ENCODE measurements at regions not wholly inside any gene's neighbourhood (a gene's known extent, or its start where the extent isn't known, plus 50 kb on each side); places are given as distances from the start of the nearest gene placed in this dataset.

DNA sequence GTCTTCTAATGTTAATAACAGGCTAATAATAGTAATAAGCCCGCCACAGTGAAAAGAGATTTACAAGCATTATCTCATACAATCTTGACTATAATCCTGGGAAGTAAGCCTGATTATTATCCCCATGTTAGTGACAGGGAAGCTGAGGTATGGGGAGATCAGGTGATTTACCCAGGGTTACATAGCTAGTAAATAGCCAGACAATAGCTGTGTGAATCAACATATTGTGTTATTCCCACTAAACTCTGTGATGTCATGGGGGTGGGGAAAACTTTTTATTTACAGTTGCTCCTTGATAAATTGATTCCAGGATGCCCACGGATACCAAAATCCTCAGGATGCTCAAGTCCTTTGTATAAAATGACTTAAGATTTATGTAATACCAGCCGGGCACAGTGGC, 181.9 kb downstream of the LMO4 start:
- H3K27me3 ChIP-seq (ENCODE audit: control insufficient read depth, insufficient read depth, low read length): no peaks in the 10 kb centered on the region
- H3K4me3 ChIP-seq (ENCODE audit: low read depth, low read length): no peak overlapping the region
- H3K4me1 ChIP-seq (ENCODE audit: control insufficient read depth, insufficient read depth, low read length): peaks cover 7% of the 10 kb centered on the region
- no peak overlapping the region for H3K9ac ChIP-seq (ENCODE audit: low read depth, low read length)
- H3K36me3 ChIP-seq (ENCODE audit: control insufficient read depth, insufficient read depth, low read length): no peaks in the 10 kb centered on the region
- H3K27ac ChIP-seq (ENCODE audit: low read depth, low read length): no peak overlapping the region
- H3K9me3 ChIP-seq (ENCODE audit: control insufficient read depth, insufficient read depth, low read length): no peaks in the 10 kb centered on the region

DNA sequence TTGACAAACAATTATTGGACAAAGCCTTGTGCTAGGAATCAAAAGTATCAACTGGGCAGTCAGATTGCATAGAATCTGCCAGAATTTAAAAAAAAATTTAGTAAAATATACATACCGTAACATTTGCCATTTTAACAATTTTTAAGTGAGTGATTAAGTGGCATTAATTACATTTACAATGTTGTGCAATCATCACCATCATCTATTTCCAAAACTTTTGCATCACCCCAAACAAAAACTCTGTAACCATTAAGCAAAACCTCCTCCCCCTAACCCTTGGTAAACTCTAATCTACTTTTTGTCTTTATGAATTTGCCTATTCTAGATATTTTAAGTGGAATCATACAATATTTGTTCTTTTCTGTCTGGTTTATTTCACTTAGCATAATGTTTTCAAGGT, 182.8 kb downstream of the LMO4 start:
- no peak overlapping the region for H3K27ac ChIP-seq (ENCODE audit: low read depth, low read length)
- H3K9me3 ChIP-seq (ENCODE audit: control insufficient read depth, insufficient read depth, low read length): no peaks in the 10 kb centered on the region
- no peaks in the 10 kb centered on the region for H3K36me3 ChIP-seq (ENCODE audit: control insufficient read depth, insufficient read depth, low read length)
- no peak overlapping the region for H3K9ac ChIP-seq (ENCODE audit: low read depth, low read length)
- no peaks in the 10 kb centered on the region for H3K27me3 ChIP-seq (ENCODE audit: control insufficient read depth, insufficient read depth, low read length)
- peaks cover 7% of the 10 kb centered on the region for H3K4me1 ChIP-seq (ENCODE audit: control insufficient read depth, insufficient read depth, low read length)
- no peak overlapping the region for H3K4me3 ChIP-seq (ENCODE audit: low read depth, low read length)

DNA sequence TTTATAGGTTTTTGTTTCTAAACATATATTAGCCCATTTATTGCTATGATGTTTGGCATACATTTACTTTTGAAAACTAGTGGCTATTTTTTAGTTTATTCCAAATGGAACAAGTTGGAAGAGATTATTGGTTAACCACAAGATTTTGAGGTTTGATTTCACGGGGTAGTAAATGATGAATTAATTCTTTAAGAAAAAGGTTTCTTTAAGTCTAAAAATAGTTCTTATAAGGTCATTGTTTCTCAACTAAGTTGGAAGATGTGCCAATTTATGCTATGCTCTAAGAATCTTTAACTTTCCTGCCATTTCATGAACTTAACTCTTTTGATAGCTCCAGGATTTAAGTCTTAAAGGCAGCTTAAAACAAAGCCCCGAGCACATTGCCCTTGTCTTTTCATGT, 183.8 kb downstream of the LMO4 start:
- no peaks in the 10 kb centered on the region for H3K36me3 ChIP-seq (ENCODE audit: control insufficient read depth, insufficient read depth, low read length)
- no peak overlapping the region for H3K9ac ChIP-seq (ENCODE audit: low read depth, low read length)
- H3K4me3 ChIP-seq (ENCODE audit: low read depth, low read length): no peak overlapping the region
- H3K27me3 ChIP-seq (ENCODE audit: control insufficient read depth, insufficient read depth, low read length): no peaks in the 10 kb centered on the region
- H3K4me1 ChIP-seq (ENCODE audit: control insufficient read depth, insufficient read depth, low read length): peaks cover 7% of the 10 kb centered on the region
- no peaks in the 10 kb centered on the region for H3K9me3 ChIP-seq (ENCODE audit: control insufficient read depth, insufficient read depth, low read length)
- no peak overlapping the region for H3K27ac ChIP-seq (ENCODE audit: low read depth, low read length)

DNA sequence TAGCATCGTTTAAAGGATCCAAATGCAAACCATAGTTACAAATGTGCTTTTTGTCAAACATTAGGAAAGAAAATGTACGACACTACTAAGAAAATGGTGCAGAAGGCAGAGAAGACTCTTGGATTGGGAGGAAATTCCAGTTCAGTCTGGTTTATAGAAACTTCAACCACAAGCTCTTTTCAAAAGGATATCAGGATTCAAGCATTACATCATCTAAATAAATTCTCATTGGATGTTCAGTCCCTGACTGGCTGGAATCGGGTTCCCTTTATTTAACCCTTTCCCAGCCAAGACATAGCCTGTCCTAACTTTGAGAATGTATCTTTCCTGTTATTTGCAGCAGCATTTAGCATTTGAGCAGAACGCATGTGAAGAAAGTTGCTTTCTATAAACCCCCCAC, 184.6 kb downstream of the LMO4 start:
- H3K9ac ChIP-seq (ENCODE audit: low read depth, low read length): no peak overlapping the region
- no peak overlapping the region for H3K27ac ChIP-seq (ENCODE audit: low read depth, low read length)
- H3K36me3 ChIP-seq (ENCODE audit: control insufficient read depth, insufficient read depth, low read length): no peaks in the 10 kb centered on the region
- H3K27me3 ChIP-seq (ENCODE audit: control insufficient read depth, insufficient read depth, low read length): no peaks in the 10 kb centered on the region
- peaks cover 7% of the 10 kb centered on the region for H3K4me1 ChIP-seq (ENCODE audit: control insufficient read depth, insufficient read depth, low read length)
- no peaks in the 10 kb centered on the region for H3K9me3 ChIP-seq (ENCODE audit: control insufficient read depth, insufficient read depth, low read length)
- no peak overlapping the region for H3K4me3 ChIP-seq (ENCODE audit: low read depth, low read length)

DNA sequence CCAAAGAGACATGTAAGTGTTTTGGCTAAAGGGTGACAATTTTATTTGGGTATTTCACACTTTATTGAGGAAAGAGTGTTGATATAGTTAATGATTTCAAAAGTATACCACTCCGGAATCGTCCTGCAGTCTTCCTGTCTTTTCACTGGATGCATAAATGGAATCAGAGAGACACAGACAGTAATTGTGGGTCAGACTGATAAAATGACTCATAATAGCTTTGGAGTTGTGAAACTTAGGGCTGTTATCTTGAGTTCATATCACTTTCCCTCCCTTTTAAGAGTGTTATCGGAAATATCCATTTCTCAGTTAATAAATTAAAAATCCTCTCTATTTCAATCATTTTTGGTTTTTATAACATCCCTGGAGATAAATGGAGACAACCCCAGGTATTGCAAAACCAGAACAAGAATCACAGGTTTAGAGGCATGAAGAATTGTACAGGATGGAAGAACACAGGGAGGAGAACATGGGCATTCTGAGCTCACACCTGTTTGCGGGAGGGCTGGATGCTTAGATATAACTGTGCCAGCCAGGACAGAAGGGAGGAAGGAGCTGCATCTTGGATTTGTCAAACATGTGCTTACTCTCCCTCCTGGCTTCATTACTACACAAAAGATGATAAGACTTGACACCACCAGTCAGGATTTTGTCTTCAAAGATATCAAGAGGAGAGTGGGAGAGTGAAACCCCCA, 185.4 kb downstream of the LMO4 start:
- H3K9me3 ChIP-seq (ENCODE audit: control insufficient read depth, insufficient read depth, low read length): no peaks in the 10 kb centered on the region

DNA sequence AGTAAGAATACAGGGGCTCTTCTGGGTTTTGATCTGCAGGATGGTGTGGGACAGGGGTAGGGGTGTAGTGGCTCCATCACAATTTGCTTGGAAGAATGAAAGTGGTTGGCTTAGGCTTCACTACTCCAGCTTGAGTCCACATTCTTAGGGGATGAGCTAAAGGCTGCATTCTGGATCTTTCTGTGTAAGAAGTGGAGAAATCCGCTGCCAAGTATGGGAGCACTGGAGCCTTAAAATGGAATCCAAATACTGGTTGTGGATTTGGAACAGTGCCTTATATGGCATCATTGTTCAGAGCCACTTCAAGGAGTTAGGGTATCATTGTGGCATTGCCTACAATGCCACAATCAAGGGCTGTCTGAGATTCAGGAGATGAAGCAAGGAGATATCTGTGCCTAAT, 187.1 kb downstream of the LMO4 start:
- H3K9ac ChIP-seq (ENCODE audit: low read depth, low read length): no peak overlapping the region
- H3K27me3 ChIP-seq (ENCODE audit: control insufficient read depth, insufficient read depth, low read length): no peaks in the 10 kb centered on the region
- no peaks in the 10 kb centered on the region for H3K36me3 ChIP-seq (ENCODE audit: control insufficient read depth, insufficient read depth, low read length)
- no peak overlapping the region for H3K27ac ChIP-seq (ENCODE audit: low read depth, low read length)
- no peaks in the 10 kb centered on the region for H3K9me3 ChIP-seq (ENCODE audit: control insufficient read depth, insufficient read depth, low read length)
- H3K4me1 ChIP-seq (ENCODE audit: control insufficient read depth, insufficient read depth, low read length): peaks cover 7% of the 10 kb centered on the region
- H3K4me3 ChIP-seq (ENCODE audit: low read depth, low read length): no peak overlapping the region

More for the DNA sequence above, 185.4 kb downstream of the LMO4 start:
- H3K36me3 ChIP-seq (ENCODE audit: control insufficient read depth, insufficient read depth, low read length): no peaks in the 10 kb centered on the region
- no peak overlapping the region for H3K4me3 ChIP-seq (ENCODE audit: low read depth, low read length)
- H3K4me1 ChIP-seq (ENCODE audit: control insufficient read depth, insufficient read depth, low read length): peaks cover 7% of the 10 kb centered on the region
- H3K27me3 ChIP-seq (ENCODE audit: control insufficient read depth, insufficient read depth, low read length): no peaks in the 10 kb centered on the region
- no peak overlapping the region for H3K27ac ChIP-seq (ENCODE audit: low read depth, low read length)
- H3K9ac ChIP-seq (ENCODE audit: low read depth, low read length): no peak overlapping the region

DNA sequence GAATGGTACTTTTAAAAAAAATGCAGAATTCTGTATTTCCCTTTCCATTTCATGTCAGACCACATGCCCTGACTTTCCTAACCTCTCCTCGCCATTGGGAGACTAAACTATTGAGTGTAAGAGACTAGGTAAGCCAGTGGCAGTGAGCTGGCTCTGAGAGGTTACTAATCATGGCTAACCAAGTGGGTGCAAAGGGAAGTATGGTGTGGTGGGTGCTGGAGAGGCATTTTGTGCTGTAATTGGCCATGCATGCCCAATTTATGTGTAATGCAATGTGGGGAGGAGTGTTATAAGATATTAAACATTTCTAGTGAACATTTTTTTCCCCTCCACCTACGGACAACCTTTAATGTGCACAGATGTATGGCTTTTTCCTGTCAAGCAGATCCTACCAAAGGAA, 190.1 kb downstream of the LMO4 start:
- H3K9ac ChIP-seq (ENCODE audit: low read depth, low read length): no peak overlapping the region
- H3K36me3 ChIP-seq (ENCODE audit: control insufficient read depth, insufficient read depth, low read length): no peaks in the 10 kb centered on the region
- H3K4me1 ChIP-seq (ENCODE audit: control insufficient read depth, insufficient read depth, low read length): no peaks in the 10 kb centered on the region
- no peaks in the 10 kb centered on the region for H3K9me3 ChIP-seq (ENCODE audit: control insufficient read depth, insufficient read depth, low read length)
- H3K4me3 ChIP-seq (ENCODE audit: low read depth, low read length): no peak overlapping the region
- no peaks in the 10 kb centered on the region for H3K27me3 ChIP-seq (ENCODE audit: control insufficient read depth, insufficient read depth, low read length)
- H3K27ac ChIP-seq (ENCODE audit: low read depth, low read length): no peak overlapping the region

DNA sequence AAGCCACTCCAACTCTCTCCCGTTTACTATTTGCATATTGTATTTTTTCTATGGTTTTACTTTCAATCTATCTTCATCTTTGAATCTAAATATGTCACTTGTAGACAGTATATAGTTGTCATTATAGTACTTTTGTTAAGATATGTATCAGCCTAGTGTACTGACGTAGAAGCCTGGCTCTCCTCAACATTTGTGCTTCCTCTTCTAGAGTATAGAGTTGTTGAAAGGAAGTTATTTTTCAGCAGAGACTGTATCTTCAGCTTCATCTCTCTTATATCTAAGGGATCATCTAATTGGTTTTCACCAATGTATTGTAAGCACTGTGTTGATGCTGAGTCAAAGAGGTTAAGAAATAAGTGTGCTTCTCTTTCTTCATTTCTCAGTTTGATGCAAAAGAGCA, 192.8 kb downstream of the LMO4 start:
- no peaks in the 10 kb centered on the region for H3K9me3 ChIP-seq (ENCODE audit: control insufficient read depth, insufficient read depth, low read length)
- H3K4me1 ChIP-seq (ENCODE audit: control insufficient read depth, insufficient read depth, low read length): no peaks in the 10 kb centered on the region
- no peaks in the 10 kb centered on the region for H3K36me3 ChIP-seq (ENCODE audit: control insufficient read depth, insufficient read depth, low read length)
- H3K27me3 ChIP-seq (ENCODE audit: control insufficient read depth, insufficient read depth, low read length): no peaks in the 10 kb centered on the region
- no peak overlapping the region for H3K9ac ChIP-seq (ENCODE audit: low read depth, low read length)
- H3K4me3 ChIP-seq (ENCODE audit: low read depth, low read length): no peak overlapping the region
- no peak overlapping the region for H3K27ac ChIP-seq (ENCODE audit: low read depth, low read length)

DNA sequence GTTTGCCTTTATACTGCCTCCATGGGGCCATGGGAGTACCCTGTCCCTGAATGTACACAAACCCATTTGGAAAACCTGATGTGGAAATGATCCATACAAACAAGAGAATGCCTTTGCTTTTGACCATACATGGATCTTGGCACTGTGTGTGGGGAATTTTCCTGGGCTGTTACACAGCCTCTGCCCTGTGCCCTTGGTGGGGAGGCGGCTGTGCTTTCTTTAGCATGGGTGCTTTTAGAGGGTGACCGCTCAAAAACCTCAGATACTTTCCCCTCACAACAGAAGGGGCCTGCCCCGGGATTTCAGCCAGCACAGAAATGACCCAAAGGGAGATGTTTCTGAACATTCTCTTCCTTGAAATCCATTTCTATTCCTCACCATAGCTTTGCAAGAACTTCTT, 194.8 kb downstream of the LMO4 start:
- Histone ChIP-seq H3K27me3 (ENCODE audit: control insufficient read depth, insufficient read depth, low read length) (no peaks in the 10 kb centered on the region), H3K27ac (ENCODE audit: low read depth, low read length) (no peak overlapping the region)

DNA sequence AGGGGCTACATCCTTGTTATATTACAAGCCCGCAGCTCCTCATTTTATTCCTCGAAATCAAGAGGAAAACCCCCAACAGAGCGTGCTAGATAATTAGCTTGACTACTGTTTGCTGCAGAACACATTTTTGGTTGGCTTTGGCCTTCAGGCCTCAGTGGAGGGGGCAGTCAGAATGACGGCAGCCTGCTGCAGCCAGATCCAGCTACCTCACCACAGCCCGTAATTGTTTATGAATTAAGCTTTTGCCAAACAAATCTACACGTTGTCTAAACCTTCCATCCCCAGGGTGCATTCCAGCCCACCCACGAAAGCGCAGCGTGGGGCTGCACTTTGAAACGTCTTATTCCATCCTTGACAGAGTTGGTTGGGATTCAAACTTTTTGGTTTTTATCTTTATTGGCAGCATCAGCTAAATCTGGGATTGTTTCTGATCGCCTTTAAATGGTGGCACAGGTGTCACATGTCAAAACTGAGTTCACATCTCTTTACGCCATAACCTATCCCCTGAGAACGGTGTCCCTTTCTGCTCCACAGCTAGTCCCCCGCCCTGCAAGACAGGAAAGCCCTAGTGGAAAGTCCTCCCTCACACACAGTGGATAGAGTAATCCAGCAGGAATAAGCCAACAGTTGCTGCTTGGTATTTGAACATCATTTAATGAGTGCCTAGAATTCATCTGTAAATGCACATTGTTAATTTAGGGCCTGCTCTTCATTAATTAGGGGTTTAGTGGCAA, 195.5 kb downstream of the LMO4 start:
- no peak overlapping the region for H3K27ac ChIP-seq (ENCODE audit: low read depth, low read length)
- H3K9me3 ChIP-seq (ENCODE audit: control insufficient read depth, insufficient read depth, low read length): 0 out of 2 replicates have a peak, but pooled peaks cover 3% of the 10 kb centered on the region
- H3K4me3 ChIP-seq (ENCODE audit: low read depth, low read length): no peak overlapping the region
- H3K27me3 ChIP-seq (ENCODE audit: control insufficient read depth, insufficient read depth, low read length): no peaks in the 10 kb centered on the region
- H3K36me3 ChIP-seq (ENCODE audit: control insufficient read depth, insufficient read depth, low read length): no peaks in the 10 kb centered on the region
- no peak overlapping the region for H3K9ac ChIP-seq (ENCODE audit: low read depth, low read length)
- H3K4me1 ChIP-seq (ENCODE audit: control insufficient read depth, insufficient read depth, low read length): no peaks in the 10 kb centered on the region

More for the DNA sequence above, 194.8 kb downstream of the LMO4 start:
- no peaks in the 10 kb centered on the region for H3K4me1 ChIP-seq (ENCODE audit: control insufficient read depth, insufficient read depth, low read length)
- H3K36me3 ChIP-seq (ENCODE audit: control insufficient read depth, insufficient read depth, low read length): no peaks in the 10 kb centered on the region
- no peak overlapping the region for H3K4me3 ChIP-seq (ENCODE audit: low read depth, low read length)
- H3K9me3 ChIP-seq (ENCODE audit: control insufficient read depth, insufficient read depth, low read length): no peaks in the 10 kb centered on the region
- no peak overlapping the region for H3K9ac ChIP-seq (ENCODE audit: low read depth, low read length)

DNA sequence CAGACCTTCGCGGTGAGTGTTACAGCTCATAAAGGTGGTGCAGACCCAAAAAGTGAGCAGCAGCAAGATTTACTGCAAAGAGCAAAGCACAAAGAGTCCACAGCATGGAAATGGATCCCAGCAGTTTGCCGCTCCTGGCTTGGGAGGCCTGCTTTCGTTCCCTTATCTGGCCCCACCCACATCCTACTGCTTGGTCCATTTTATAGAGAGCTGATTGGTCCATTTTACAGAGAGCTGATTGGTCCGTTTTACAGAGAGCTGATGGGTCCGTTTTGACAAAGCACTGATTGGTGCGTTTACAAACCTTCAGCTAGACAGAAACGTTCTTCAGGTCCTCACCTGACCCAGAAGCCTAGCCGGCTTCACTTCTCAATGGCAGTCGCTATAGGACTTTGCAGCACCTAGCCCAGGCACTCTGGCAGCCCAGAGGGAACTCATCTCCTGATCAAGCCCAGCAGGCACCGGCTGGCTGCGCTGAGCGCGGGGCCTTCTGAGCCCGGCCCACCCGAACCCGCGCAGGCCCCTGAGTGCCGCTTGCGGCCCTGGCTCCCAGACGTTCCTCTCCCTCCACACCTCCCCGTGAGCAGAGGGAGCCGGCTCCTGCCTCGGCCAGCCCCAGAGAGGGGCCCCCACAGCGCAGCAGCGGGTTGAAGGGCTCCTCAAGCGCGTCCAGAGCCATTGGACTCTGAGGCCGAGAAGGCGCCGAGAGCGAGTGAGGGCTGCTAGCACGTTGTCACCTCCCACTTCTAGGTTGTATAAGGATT, 200.3 kb downstream of the LMO4 start:
- Histone ChIP-seq H3K4me3 (ENCODE audit: low read depth, low read length) (no peak overlapping the region), H3K9ac (ENCODE audit: low read depth, low read length) (no peak overlapping the region), H3K9me3 (ENCODE audit: control insufficient read depth, insufficient read depth, low read length) (peaks cover 10% of the 10 kb centered on the region; the same call in 1 of the 2 replicates), H3K36me3 (ENCODE audit: control insufficient read depth, insufficient read depth, low read length) (no peaks in the 10 kb centered on the region), H3K27ac (ENCODE audit: low read depth, low read length) (no peak overlapping the region), H3K27me3 (ENCODE audit: control insufficient read depth, insufficient read depth, low read length) (no peaks in the 10 kb centered on the region), H3K4me1 (ENCODE audit: control insufficient read depth, insufficient read depth, low read length) (no peaks in the 10 kb centered on the region)

Measured in HUES48 (cell line).